ENCODE measurements at regions not wholly inside any gene's neighbourhood (a gene's known extent, or its start where the extent isn't known, plus 50 kb on each side); places are given as distances from the start of the nearest gene placed in this dataset.
"Not testable (repeated sequence)": the region's sequence is repeated elsewhere in the genome, so short reads cannot be mapped to it uniquely, and the experiment has no call there.

GRCh38 chr19:20271215-20271926 is 104.4 kb downstream of the ZNF486 start:
- no peaks in the 10 kb centered on the region for H3K36me3 ChIP-seq
- H3K27me3 ChIP-seq, result no peaks in the 10 kb centered on the region
- in situ Hi-C loops (cut with MboI; ENCODE audit: low pct_ligation_motif_present in 1 of 4, low pct_unique_long_range_greater_than_20kb in 1 of 4, low sequenced_read_pairs in 3 of 4) (no loop called here), intact Hi-C loops (cut with DNase I; ENCODE audit: low total_unique reads) (loop anchor here (10.0 kb wide), 1 partner anchor 277 kb away; no protein-coding TSS in a partner anchor)
- no peaks in the 10 kb centered on the region for H3K4me1 ChIP-seq
- H3K9me3 ChIP-seq, result no peaks in the 10 kb centered on the region
- DNase-seq, result no peak
- 55 to 62% methylated on average over 11 to 12 of the region's 12 CpGs for WGBS, 2 donors (ENCODE audit: low coverage in 1 of 2)
- no peak overlapping the region for H3K4me3 ChIP-seq
- no peak overlapping the region for H3K27ac ChIP-seq
- TF ChIP-seq EP300 (IDR thresholded peaks at IDR 0.05; ENCODE audit: low read depth), result no peak
- no peak for TF ChIP-seq POLR2AphosphoS5 (IDR thresholded peaks at IDR 0.05)
- TF ChIP-seq CTCF (IDR thresholded peaks at IDR 0.05), result no peak
- no peak for TF ChIP-seq POLR2A (IDR thresholded peaks at IDR 0.05)

DNA sequence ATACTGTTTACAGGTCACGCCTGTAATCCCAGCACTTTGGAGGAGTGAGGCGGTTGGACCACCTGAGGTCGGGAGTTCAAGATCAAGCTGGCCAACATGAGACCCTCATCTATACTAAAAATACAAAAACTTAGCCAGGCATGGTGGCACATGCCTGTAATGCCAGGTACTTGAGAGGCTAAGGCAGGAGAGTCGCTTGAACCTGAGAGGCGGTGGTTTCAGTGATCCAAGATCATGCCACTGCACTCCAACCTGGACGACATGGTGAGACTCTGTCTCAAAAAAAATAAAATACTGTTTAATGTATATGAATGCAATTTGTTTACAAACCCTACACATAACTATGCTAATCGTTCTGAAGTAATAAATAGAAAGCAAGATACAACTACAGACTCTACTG is 102.4 kb downstream of the ZNF486 start:
- WGBS, 2 donors (ENCODE audit: low coverage in 1 of 2), result 88 to 94% methylated on average over 6 to 7 of the region's 7 CpGs
- DNase-seq, result no peak
- intact Hi-C loops (cut with DNase I; ENCODE audit: low total_unique reads), result no loop called here
- Histone ChIP-seq H3K27ac (no peak overlapping the region), H3K4me1 (no peaks in the 10 kb centered on the region), H3K9me3 (no peaks in the 10 kb centered on the region), H3K27me3 (no peaks in the 10 kb centered on the region), H3K36me3 (no peaks in the 10 kb centered on the region), H3K4me3 (no peak overlapping the region)
- TF ChIP-seq EP300 (IDR thresholded peaks at IDR 0.05; ENCODE audit: low read depth) (no peak), CTCF (IDR thresholded peaks at IDR 0.05) (no peak), POLR2AphosphoS5 (IDR thresholded peaks at IDR 0.05) (no peak), POLR2A (IDR thresholded peaks at IDR 0.05) (no peak)
- in situ Hi-C loops (cut with MboI; ENCODE audit: low pct_ligation_motif_present in 1 of 4, low pct_unique_long_range_greater_than_20kb in 1 of 4, low sequenced_read_pairs in 3 of 4), result no loop called here

GRCh38 chr19:20261513-20261912 is 94.5 kb downstream of the ZNF486 start:
- DNase-seq; H3K4me1 ChIP-seq; in situ Hi-C loops (cut with MboI; ENCODE audit: low pct_ligation_motif_present in 1 of 4, low pct_unique_long_range_greater_than_20kb in 1 of 4, low sequenced_read_pairs in 3 of 4); H3K4me3 ChIP-seq; intact Hi-C loops (cut with DNase I; ENCODE audit: low total_unique reads); H3K27ac ChIP-seq; H3K9me3 ChIP-seq; H3K36me3 ChIP-seq; H3K27me3 ChIP-seq: not testable (repeated sequence)

GRCh38 chr19:20260738-20261137 is 93.7 kb downstream of the ZNF486 start:
- H3K36me3 ChIP-seq; H3K27ac ChIP-seq; H3K4me3 ChIP-seq; in situ Hi-C loops (cut with MboI; ENCODE audit: low pct_ligation_motif_present in 1 of 4, low pct_unique_long_range_greater_than_20kb in 1 of 4, low sequenced_read_pairs in 3 of 4); intact Hi-C loops (cut with DNase I; ENCODE audit: low total_unique reads); H3K4me1 ChIP-seq; H3K9me3 ChIP-seq; H3K27me3 ChIP-seq; DNase-seq: not testable (repeated sequence)
- WGBS, 2 donors (ENCODE audit: low coverage in 1 of 2), result 71 to 80% methylated on average over 8 of the region's 8 CpGs

GRCh38 chr19:20259615-20260014 is 92.6 kb downstream of the ZNF486 start:
- no peak overlapping the region for H3K4me3 ChIP-seq
- H3K27me3 ChIP-seq, result no peaks in the 10 kb centered on the region
- H3K9me3 ChIP-seq, result peaks cover 3 to 7% of the 10 kb centered on the region in 2 donors
- TF ChIP-seq POLR2A (IDR thresholded peaks at IDR 0.05) (no peak), CTCF (IDR thresholded peaks at IDR 0.05) (no peak), POLR2AphosphoS5 (IDR thresholded peaks at IDR 0.05) (no peak), EP300 (IDR thresholded peaks at IDR 0.05; ENCODE audit: low read depth) (no peak)
- in situ Hi-C loops (cut with MboI; ENCODE audit: low pct_ligation_motif_present in 1 of 4, low pct_unique_long_range_greater_than_20kb in 1 of 4, low sequenced_read_pairs in 3 of 4) (no loop called here), intact Hi-C loops (cut with DNase I; ENCODE audit: low total_unique reads) (no loop called here)
- WGBS, 2 donors (ENCODE audit: low coverage in 1 of 2), result 40 to 63% methylated on average over 1 of the region's 1 CpG
- no peak for DNase-seq
- no peak overlapping the region for H3K27ac ChIP-seq
- no peaks in the 10 kb centered on the region for H3K4me1 ChIP-seq
- no peaks in the 10 kb centered on the region for H3K36me3 ChIP-seq

Measured in transverse colon (tissue), 4 donors.